ENCODE measurements at regions not wholly inside any gene's neighbourhood (a gene's known extent, or its start where the extent isn't known, plus 50 kb on each side); places are given as distances from the start of the nearest gene placed in this dataset.

DNA sequence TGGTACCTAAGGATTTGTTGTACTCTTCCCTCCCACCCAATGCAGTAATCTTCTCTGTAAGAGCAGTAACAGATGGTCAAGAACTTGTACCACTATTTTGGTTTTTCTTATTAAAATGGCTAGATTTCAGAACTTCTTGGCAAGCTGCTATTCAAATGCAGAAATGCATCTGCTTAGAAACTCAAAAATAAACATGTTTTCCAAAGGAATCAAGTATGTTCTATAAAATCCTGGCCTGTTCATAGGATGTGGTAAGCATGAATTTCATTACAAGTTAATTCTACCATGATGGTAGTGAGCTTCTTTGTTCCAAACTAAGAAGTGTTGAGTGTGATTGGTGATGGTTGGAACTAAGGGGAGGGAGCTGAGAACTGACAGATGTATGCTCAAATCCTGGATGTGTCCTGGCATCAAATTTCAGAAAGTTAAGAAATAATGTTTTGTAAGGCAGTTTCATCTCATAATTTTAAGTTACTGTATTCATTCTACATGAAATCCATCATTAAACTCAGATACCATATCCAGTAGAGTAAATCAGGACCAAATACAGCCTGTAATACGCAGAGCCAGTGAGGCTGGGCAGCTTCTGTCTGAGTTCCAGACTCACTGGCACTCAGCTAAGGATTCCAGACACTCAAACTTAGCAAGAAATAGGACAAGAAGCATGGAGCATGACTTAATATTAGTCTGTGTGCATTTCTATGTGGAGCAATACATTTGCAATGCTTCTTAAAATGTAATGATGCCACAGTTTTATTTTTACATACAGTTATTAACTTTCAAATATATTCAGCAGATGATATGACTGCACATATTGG is 119.6 kb downstream of the TES start:
- TF ChIP-seq POLR2A (IDR thresholded peaks at IDR 0.05) = no peak
- TF ChIP-seq, protein P1, sequence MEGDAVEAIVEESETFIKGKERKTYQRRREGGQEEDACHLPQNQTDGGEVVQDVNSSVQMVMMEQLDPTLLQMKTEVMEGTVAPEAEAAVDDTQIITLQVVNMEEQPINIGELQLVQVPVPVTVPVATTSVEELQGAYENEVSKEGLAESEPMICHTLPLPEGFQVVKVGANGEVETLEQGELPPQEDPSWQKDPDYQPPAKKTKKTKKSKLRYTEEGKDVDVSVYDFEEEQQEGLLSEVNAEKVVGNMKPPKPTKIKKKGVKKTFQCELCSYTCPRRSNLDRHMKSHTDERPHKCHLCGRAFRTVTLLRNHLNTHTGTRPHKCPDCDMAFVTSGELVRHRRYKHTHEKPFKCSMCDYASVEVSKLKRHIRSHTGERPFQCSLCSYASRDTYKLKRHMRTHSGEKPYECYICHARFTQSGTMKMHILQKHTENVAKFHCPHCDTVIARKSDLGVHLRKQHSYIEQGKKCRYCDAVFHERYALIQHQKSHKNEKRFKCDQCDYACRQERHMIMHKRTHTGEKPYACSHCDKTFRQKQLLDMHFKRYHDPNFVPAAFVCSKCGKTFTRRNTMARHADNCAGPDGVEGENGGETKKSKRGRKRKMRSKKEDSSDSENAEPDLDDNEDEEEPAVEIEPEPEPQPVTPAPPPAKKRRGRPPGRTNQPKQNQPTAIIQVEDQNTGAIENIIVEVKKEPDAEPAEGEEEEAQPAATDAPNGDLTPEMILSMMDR (IDR thresholded peaks at IDR 0.05 in 4 of 5, conservative IDR thresholded peaks at IDR 0.05 in 1 of 5) = no peak
- in situ Hi-C loops (cut with MboI; ENCODE audit: low sequenced_read_pairs in 4 of 4) (loop anchor here in 1 of 4 donors (5.0 kb wide), 1 partner anchor 63 kb away; no protein-coding TSS in a partner anchor), intact Hi-C loops (cut with DNase I; ENCODE audit: low total_unique reads) (no loop called here)
- Histone ChIP-seq H3K9me3 (no peaks in the 10 kb centered on the region), H3K27ac (peak overlapping the region in 1 of 4 donors; percentile 39), H3K4me3 (no peak overlapping the region), H3K27me3 (no peaks in the 10 kb centered on the region), H3K36me3 (no peaks in the 10 kb centered on the region), H3K4me1 (no peaks in the 10 kb centered on the region)
- ATAC-seq = no peak
- DNase-seq = no peak

DNA sequence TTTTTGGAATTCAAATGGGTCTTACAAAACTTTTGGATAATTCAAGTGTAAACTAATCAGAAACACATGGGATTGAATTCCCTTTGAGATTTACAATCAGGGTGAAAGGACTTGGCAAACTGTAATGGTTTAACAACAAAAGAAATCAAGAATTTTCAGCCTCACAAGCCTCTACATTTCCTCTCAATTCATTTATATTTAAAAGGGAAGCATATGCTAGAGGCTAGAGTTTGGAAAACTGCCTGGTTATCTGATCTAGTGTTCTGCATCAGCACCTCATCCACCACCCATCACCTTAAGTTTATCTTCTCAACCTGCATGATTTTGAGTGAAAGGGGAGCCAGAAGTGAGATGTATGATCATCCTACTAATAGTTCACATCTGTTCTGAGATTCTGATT is 120.7 kb downstream of the TES start:
- no peak for ATAC-seq
- no peaks in the 10 kb centered on the region for H3K36me3 ChIP-seq
- no peak overlapping the region for H3K27ac ChIP-seq
- no peaks in the 10 kb centered on the region for H3K4me1 ChIP-seq
- TF ChIP-seq POLR2A (IDR thresholded peaks at IDR 0.05) = no peak
- TF ChIP-seq, protein P1 (IDR thresholded peaks at IDR 0.05 in 4 of 5, conservative IDR thresholded peaks at IDR 0.05 in 1 of 5) = no peak
- in situ Hi-C loops (cut with MboI; ENCODE audit: low sequenced_read_pairs in 4 of 4) (loop anchor here in 1 of 4 donors (5.0 kb wide), 1 partner anchor 64 kb away; no protein-coding TSS in a partner anchor), intact Hi-C loops (cut with DNase I; ENCODE audit: low total_unique reads) (no loop called here)
- no peak for DNase-seq
- no peaks in the 10 kb centered on the region for H3K9me3 ChIP-seq
- no peaks in the 10 kb centered on the region for H3K27me3 ChIP-seq
- H3K4me3 ChIP-seq = no peak overlapping the region

DNA sequence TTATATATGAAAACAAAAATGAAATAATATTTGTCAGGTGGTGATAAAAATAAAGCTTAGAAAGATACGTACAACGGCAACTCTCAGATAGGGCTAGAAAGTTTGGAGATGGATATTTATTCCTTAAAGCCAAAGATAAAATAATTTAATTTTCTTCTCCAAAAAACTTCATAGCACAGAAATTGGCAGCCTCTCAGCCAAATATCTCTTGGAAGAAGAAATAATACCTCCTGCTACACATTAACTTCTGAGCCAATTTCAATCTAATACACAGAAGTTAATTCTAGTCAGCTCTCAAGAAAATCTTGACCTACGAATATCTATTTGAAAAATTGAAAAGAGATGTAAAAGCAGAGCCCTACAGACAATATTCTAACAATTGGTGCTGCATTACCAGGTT is 122.4 kb downstream of the TES start:
- in situ Hi-C loops (cut with MboI; ENCODE audit: low sequenced_read_pairs in 4 of 4) (loop anchor here in 1 of 4 donors (5.0 kb wide), 1 partner anchor 65 kb away; no protein-coding TSS in a partner anchor), intact Hi-C loops (cut with DNase I; ENCODE audit: low total_unique reads) (no loop called here)
- Histone ChIP-seq H3K9me3 (no peaks in the 10 kb centered on the region), H3K27me3 (no peaks in the 10 kb centered on the region), H3K36me3 (no peaks in the 10 kb centered on the region), H3K27ac (no peak overlapping the region), H3K4me3 (no peak overlapping the region), H3K4me1 (no peaks in the 10 kb centered on the region)
- TF ChIP-seq, protein P1 (IDR thresholded peaks at IDR 0.05 in 4 of 5, conservative IDR thresholded peaks at IDR 0.05 in 1 of 5) = no peak
- ATAC-seq = no peak
- DNase-seq = no peak

DNA sequence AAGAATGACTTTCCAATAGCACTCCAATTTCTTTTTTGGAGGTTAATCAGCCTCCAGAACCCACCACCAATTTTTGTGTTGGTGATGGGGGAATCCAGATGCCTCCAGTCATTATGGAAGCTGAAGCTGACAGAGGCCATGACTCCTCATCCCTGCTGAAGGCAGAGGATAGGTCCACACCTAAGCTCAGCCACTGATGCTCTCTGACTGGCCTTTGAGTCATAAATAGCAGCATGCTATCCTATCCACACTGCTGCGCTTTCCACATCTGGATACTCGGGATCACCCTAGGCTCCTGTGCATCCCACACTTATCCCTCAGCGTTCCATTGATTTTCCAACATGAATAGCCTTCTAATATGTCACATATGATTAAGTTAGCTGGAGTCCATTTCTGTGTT is 124.2 kb downstream of the TES start:
- Histone ChIP-seq H3K27ac (no peak overlapping the region), H3K27me3 (no peaks in the 10 kb centered on the region), H3K9me3 (no peaks in the 10 kb centered on the region), H3K4me3 (no peak overlapping the region), H3K36me3 (no peaks in the 10 kb centered on the region), H3K4me1 (peaks cover 0 to 5% of the 10 kb centered on the region in 2 donors)
- ATAC-seq (no peak), DNase-seq (no peak)
- in situ Hi-C loops (cut with MboI; ENCODE audit: low sequenced_read_pairs in 4 of 4) (loop anchor here in 1 of 4 donors (5.0 kb wide), 1 partner anchor 67 kb away; no protein-coding TSS in a partner anchor), intact Hi-C loops (cut with DNase I; ENCODE audit: low total_unique reads) (no loop called here)
- TF ChIP-seq POLR2A (IDR thresholded peaks at IDR 0.05) = no peak
- TF ChIP-seq, protein P1 (IDR thresholded peaks at IDR 0.05 in 4 of 5, conservative IDR thresholded peaks at IDR 0.05 in 1 of 5) = no peak

Measured in gastrocnemius medialis (tissue), 4 donors.